ENCODE measurements at regions not wholly inside any gene's neighbourhood (a gene's known extent, or its start where the extent isn't known, plus 50 kb on each side); places are given as distances from the start of the nearest gene placed in this dataset.

- TF ChIP-seq CTCF (IDR thresholded peaks at IDR 0.05; ENCODE audit: low read length) (no peak), EZH2phosphoT487 (IDR thresholded peaks at IDR 0.05; ENCODE audit: low read length) (no peak), EZH2 (optimal IDR thresholded peaks at IDR 0.05; ENCODE audit: low read depth, low read length) (no peak)
Observed at GRCh38 chr13:32932376-32932775, 83.8 kb upstream of the KL start.

Measured in MM.1S (cell line).